Esophagus squamous epithelium (tissue), 5 donors: ENCODE measurements at regions not wholly inside any gene's neighbourhood (a gene's known extent, or its start where the extent isn't known, plus 50 kb on each side); places are given as distances from the start of the nearest gene placed in this dataset.

Experiments
- DNase-seq: peaks from one replicate; lab custom pipeline; 2025; lab: John Stamatoyannopoulos, UW
- H3K27ac ChIP-seq, 4 donors: fragments of 200-600 bp; sonication (generic); one replicate each; pipeline ENCODE4 v1.5.1; 2016 to 2019; ENCODE audit warnings: mild to moderate bottlenecking in 1 of 4
- H3K27me3 ChIP-seq, 4 donors: fragments of 200-600 bp; sonication (generic); 1 replicate in 3 of 4; 2 replicates in 1 of 4; pipeline versions ENCODE4 v1.5.1 to v1.6.0; 2017 to 2021; ENCODE audit warnings: antibody characterized with exemption in 1 of 4
- H3K36me3 ChIP-seq, 3 donors: fragments of 200-600 bp; sonication (generic); one replicate each; pipeline ENCODE4 v1.5.1; 2016 to 2019
- H3K4me1 ChIP-seq, 3 donors: fragments of 200-600 bp; sonication (generic); one replicate each; pipeline ENCODE4 v1.5.1; 2017 to 2019
- H3K4me3 ChIP-seq, 4 donors: fragments of 200-600 bp; sonication (generic); 1 replicate in 3 of 4; 2 replicates in 1 of 4; pipeline ENCODE4 v1.5.1; 2016 to 2019; ENCODE audit warnings: mild to moderate bottlenecking in 2 of 4, moderate library complexity in 1 of 4
- H3K9me3 ChIP-seq, 3 donors: fragments of 200-600 bp; sonication (generic); one replicate each; pipeline ENCODE4 v1.5.1; 2016 to 2019
- CTCF ChIP-seq, 6 experiments: fragments of 450-650 bp in 4 of 6; fragments of 200-600 bp in 2 of 6; sonication (generic) in 2 of 6; IDR thresholded peaks; one replicate each; pipeline ENCODE4 v1.5.1; 2016 to 2019; ENCODE audit warnings: antibody characterized with exemption in 6 of 6, mild to moderate bottlenecking in 4 of 6, moderate library complexity in 4 of 6
- POLR2A ChIP-seq, 4 donors: fragments of 450-650 bp; IDR thresholded peaks; one replicate each; pipeline ENCODE4 v1.6.1; 2017; ENCODE audit warnings: antibody characterized with exemption in 4 of 4, mild to moderate bottlenecking in 4 of 4, moderate library complexity in 3 of 4
- WGBS, 2 donors: methylation state at CpG; one replicate each; pipeline ENCODE4 v1.1.5; 2018; 5-methylcytosine and 5-hydroxymethylcytosine counted together
- intact Hi-C: fragments of 100-400 bp; cut with DNase I; formaldehyde crosslinking; loops from one replicate; pipeline ENCODE4 v1.15.0; 2022
- donor health status: DM: yes; HTN: yes; CAD: no.

- no peaks in the 10 kb centered on the region for H3K4me1 ChIP-seq
- no peak for DNase-seq
- H3K36me3 ChIP-seq = no peaks in the 10 kb centered on the region
- intact Hi-C loops = no loop called here
- no peak overlapping the region for H3K27ac ChIP-seq
- no peak for TF ChIP-seq CTCF (IDR thresholded peaks at IDR 0.05)
- no peak for TF ChIP-seq POLR2A (IDR thresholded peaks at IDR 0.05)
- H3K27me3 ChIP-seq = no peaks in the 10 kb centered on the region
- WGBS, 2 donors = 84 to 90% methylated on average over 4 to 6 of the region's 6 CpGs
- H3K4me3 ChIP-seq = no peak overlapping the region
- H3K9me3 ChIP-seq = no peaks in the 10 kb centered on the region
Measured at GRCh38 chr2:67824186-67824585, 238.6 kb downstream of the C1D start.

GRCh38 chr2:67825476-67825875 lies 237.3 kb downstream of the C1D start:
- no peak for DNase-seq
- H3K27me3 ChIP-seq = no peaks in the 10 kb centered on the region
- no peak overlapping the region for H3K4me3 ChIP-seq
- 0 to 9% methylated on average over 2 of the region's 2 CpGs for WGBS, 2 donors
- TF ChIP-seq CTCF (IDR thresholded peaks at IDR 0.05) = no peak
- no peak for TF ChIP-seq POLR2A (IDR thresholded peaks at IDR 0.05)
- no peaks in the 10 kb centered on the region for H3K9me3 ChIP-seq
- no peaks in the 10 kb centered on the region for H3K36me3 ChIP-seq
- intact Hi-C loops = no loop called here
- no peak overlapping the region for H3K27ac ChIP-seq
- H3K4me1 ChIP-seq = no peaks in the 10 kb centered on the region

GRCh38 chr2:67828066-67828465 lies 234.7 kb downstream of the C1D start:
- intact Hi-C loops = no loop called here
- WGBS, 2 donors = 56 to 87% methylated on average over 2 of the region's 2 CpGs
- no peak for DNase-seq

GRCh38 chr2:67829470-67829869 lies 233.3 kb downstream of the C1D start:
- no peak for TF ChIP-seq CTCF (IDR thresholded peaks at IDR 0.05)
- TF ChIP-seq POLR2A (IDR thresholded peaks at IDR 0.05) = no peak
- Histone ChIP-seq H3K27ac (no peak overlapping the region), H3K4me1 (no peaks in the 10 kb centered on the region), H3K36me3 (no peaks in the 10 kb centered on the region), H3K4me3 (no peak overlapping the region), H3K27me3 (no peaks in the 10 kb centered on the region), H3K9me3 (no peaks in the 10 kb centered on the region)
- DNase-seq = no peak
- intact Hi-C loops = no loop called here
- 74 to 76% methylated on average over 2 of the region's 2 CpGs for WGBS, 2 donors

More at GRCh38 chr2:67828066-67828465, 234.7 kb downstream of the C1D start:
- TF ChIP-seq CTCF (IDR thresholded peaks at IDR 0.05) (no peak), POLR2A (IDR thresholded peaks at IDR 0.05) (no peak)
- H3K36me3 ChIP-seq = no peaks in the 10 kb centered on the region
- no peak overlapping the region for H3K27ac ChIP-seq
- H3K4me3 ChIP-seq = no peak overlapping the region
- no peaks in the 10 kb centered on the region for H3K27me3 ChIP-seq
- H3K9me3 ChIP-seq = no peaks in the 10 kb centered on the region
- H3K4me1 ChIP-seq = no peaks in the 10 kb centered on the region

GRCh38 chr2:67833632-67834031 lies 229.2 kb downstream of the C1D start:
- Histone ChIP-seq H3K36me3 (no peaks in the 10 kb centered on the region), H3K27me3 (no peaks in the 10 kb centered on the region), H3K4me1 (no peaks in the 10 kb centered on the region), H3K4me3 (no peak overlapping the region), H3K27ac (no peak overlapping the region), H3K9me3 (no peaks in the 10 kb centered on the region)
- intact Hi-C loops = no loop called here
- WGBS, 2 donors = 79 to 91% methylated on average over 5 of the region's 5 CpGs
- TF ChIP-seq CTCF (IDR thresholded peaks at IDR 0.05) (no peak), POLR2A (IDR thresholded peaks at IDR 0.05) (no peak)
- no peak for DNase-seq
